ENCODE measurements at regions not wholly inside any gene's neighbourhood (a gene's known extent, or its start where the extent isn't known, plus 50 kb on each side); places are given as distances from the start of the nearest gene placed in this dataset.
"Not testable (repeated sequence)": the region's sequence is repeated elsewhere in the genome, so short reads cannot be mapped to it uniquely, and the experiment has no call there.

GRCh38 chr7:57638666-57639065, 188.7 kb downstream of the ZNF716 start:
- 42% methylated on average over 2 of the region's 2 CpGs for WGBS (ENCODE audit: insufficient coverage)
- DNase-seq (ENCODE audit: low read depth in 4 of 6, low spot score in 6 of 6) = no peak
- H3K4me3 ChIP-seq (ENCODE audit: low read depth, low read length) = no peak overlapping the region

GRCh38 chr7:57641521-57642067, 191.6 kb downstream of the ZNF716 start:
- no peak for DNase-seq (ENCODE audit: low read depth in 4 of 6, low spot score in 6 of 6)
- H3K4me1 ChIP-seq (ENCODE audit: control insufficient read depth, insufficient read depth, low read length) = no peaks in the 10 kb centered on the region
- no peak overlapping the region for H3K27ac ChIP-seq (ENCODE audit: low read depth, low read length)
- H3K4me3 ChIP-seq (ENCODE audit: low read depth, low read length) = no peak overlapping the region
- WGBS (ENCODE audit: insufficient coverage) = no CpG with 5 or more reads among the region's 5 CpGs
- peaks cover 5% of the 10 kb centered on the region for H3K9me3 ChIP-seq (ENCODE audit: control insufficient read depth, insufficient read depth, low read length)
- H3K27me3 ChIP-seq (ENCODE audit: control insufficient read depth, insufficient read depth, low read length) = no peaks in the 10 kb centered on the region
- no peaks in the 10 kb centered on the region for H3K36me3 ChIP-seq (ENCODE audit: control insufficient read depth, insufficient read depth, low read length)

More at GRCh38 chr7:57638666-57639065, 188.7 kb downstream of the ZNF716 start:
- Histone ChIP-seq H3K4me1 (ENCODE audit: control insufficient read depth, insufficient read depth, low read length) (no peaks in the 10 kb centered on the region), H3K9me3 (ENCODE audit: control insufficient read depth, insufficient read depth, low read length) (peaks cover 2% of the 10 kb centered on the region), H3K36me3 (ENCODE audit: control insufficient read depth, insufficient read depth, low read length) (no peaks in the 10 kb centered on the region), H3K27ac (ENCODE audit: low read depth, low read length) (no peak overlapping the region), H3K27me3 (ENCODE audit: control insufficient read depth, insufficient read depth, low read length) (no peaks in the 10 kb centered on the region)

- no peak for DNase-seq (ENCODE audit: low read depth in 4 of 6, low spot score in 6 of 6)
- 40% methylated on average over 1 of the region's 4 CpGs for WGBS (ENCODE audit: insufficient coverage)
- no peaks in the 10 kb centered on the region for H3K27me3 ChIP-seq (ENCODE audit: control insufficient read depth, insufficient read depth, low read length)
- H3K27ac ChIP-seq (ENCODE audit: low read depth, low read length) = no peak overlapping the region
- no peaks in the 10 kb centered on the region for H3K4me1 ChIP-seq (ENCODE audit: control insufficient read depth, insufficient read depth, low read length)
- no peak overlapping the region for H3K4me3 ChIP-seq (ENCODE audit: low read depth, low read length)
- H3K9me3 ChIP-seq (ENCODE audit: control insufficient read depth, insufficient read depth, low read length) = peaks cover 8% of the 10 kb centered on the region
- no peaks in the 10 kb centered on the region for H3K36me3 ChIP-seq (ENCODE audit: control insufficient read depth, insufficient read depth, low read length)
Measured at GRCh38 chr7:57642730-57643129, 192.8 kb downstream of the ZNF716 start.

- H3K36me3 ChIP-seq (ENCODE audit: control insufficient read depth, insufficient read depth, low read length) = no peaks in the 10 kb centered on the region
- no peak overlapping the region for H3K27ac ChIP-seq (ENCODE audit: low read depth, low read length)
- no peaks in the 10 kb centered on the region for H3K4me1 ChIP-seq (ENCODE audit: control insufficient read depth, insufficient read depth, low read length)
- DNase-seq (ENCODE audit: low read depth in 4 of 6, low spot score in 6 of 6) = no peak
- H3K27me3 ChIP-seq (ENCODE audit: control insufficient read depth, insufficient read depth, low read length) = no peaks in the 10 kb centered on the region
- peaks cover 11% of the 10 kb centered on the region for H3K9me3 ChIP-seq (ENCODE audit: control insufficient read depth, insufficient read depth, low read length)
- H3K4me3 ChIP-seq (ENCODE audit: low read depth, low read length) = no peak overlapping the region
- 84% methylated on average over 30 of the region's 32 CpGs for WGBS (ENCODE audit: insufficient coverage)
Measured at GRCh38 chr7:57646219-57646900, 196.4 kb downstream of the ZNF716 start.

- no peaks in the 10 kb centered on the region for H3K4me1 ChIP-seq (ENCODE audit: control insufficient read depth, insufficient read depth, low read length)
Measured at GRCh38 chr7:57646901-57647246, 196.9 kb downstream of the ZNF716 start.

GRCh38 chr7:57650401-57650800, 200.4 kb downstream of the ZNF716 start:
- peaks cover 14% of the 10 kb centered on the region for H3K9me3 ChIP-seq (ENCODE audit: control insufficient read depth, insufficient read depth, low read length)
- not testable (repeated sequence) for H3K4me3 ChIP-seq (ENCODE audit: low read depth, low read length); H3K27me3 ChIP-seq (ENCODE audit: control insufficient read depth, insufficient read depth, low read length); H3K36me3 ChIP-seq (ENCODE audit: control insufficient read depth, insufficient read depth, low read length); H3K4me1 ChIP-seq (ENCODE audit: control insufficient read depth, insufficient read depth, low read length); H3K27ac ChIP-seq (ENCODE audit: low read depth, low read length); DNase-seq (ENCODE audit: low read depth in 4 of 6, low spot score in 6 of 6)
- WGBS (ENCODE audit: insufficient coverage) = 88% methylated on average over 12 of the region's 17 CpGs

More at GRCh38 chr7:57646901-57647246, 196.9 kb downstream of the ZNF716 start:
- Histone ChIP-seq H3K27me3 (ENCODE audit: control insufficient read depth, insufficient read depth, low read length) (no peaks in the 10 kb centered on the region), H3K36me3 (ENCODE audit: control insufficient read depth, insufficient read depth, low read length) (no peaks in the 10 kb centered on the region), H3K4me3 (ENCODE audit: low read depth, low read length) (no peak overlapping the region), H3K9me3 (ENCODE audit: control insufficient read depth, insufficient read depth, low read length) (peaks cover 11% of the 10 kb centered on the region), H3K27ac (ENCODE audit: low read depth, low read length) (no peak overlapping the region)
- DNase-seq (ENCODE audit: low read depth in 4 of 6, low spot score in 6 of 6) = no peak
- 86% methylated on average over 24 of the region's 24 CpGs for WGBS (ENCODE audit: insufficient coverage)

- no peaks in the 10 kb centered on the region for H3K36me3 ChIP-seq (ENCODE audit: control insufficient read depth, insufficient read depth, low read length)
- peaks cover 12% of the 10 kb centered on the region for H3K9me3 ChIP-seq (ENCODE audit: control insufficient read depth, insufficient read depth, low read length)
- H3K4me3 ChIP-seq (ENCODE audit: low read depth, low read length) = no peak overlapping the region
- no peak overlapping the region for H3K27ac ChIP-seq (ENCODE audit: low read depth, low read length)
- no peaks in the 10 kb centered on the region for H3K4me1 ChIP-seq (ENCODE audit: control insufficient read depth, insufficient read depth, low read length)
- WGBS (ENCODE audit: insufficient coverage) = 75% methylated on average over 28 of the region's 28 CpGs
- no peak for DNase-seq (ENCODE audit: low read depth in 4 of 6, low spot score in 6 of 6)
- no peaks in the 10 kb centered on the region for H3K27me3 ChIP-seq (ENCODE audit: control insufficient read depth, insufficient read depth, low read length)
Measured at GRCh38 chr7:57651006-57651405, 201.0 kb downstream of the ZNF716 start.

GRCh38 chr7:57651611-57652010, 201.6 kb downstream of the ZNF716 start:
- peaks cover 11% of the 10 kb centered on the region for H3K9me3 ChIP-seq (ENCODE audit: control insufficient read depth, insufficient read depth, low read length)
- DNase-seq (ENCODE audit: low read depth in 4 of 6, low spot score in 6 of 6); H3K27me3 ChIP-seq (ENCODE audit: control insufficient read depth, insufficient read depth, low read length); H3K36me3 ChIP-seq (ENCODE audit: control insufficient read depth, insufficient read depth, low read length); H3K4me3 ChIP-seq (ENCODE audit: low read depth, low read length); H3K27ac ChIP-seq (ENCODE audit: low read depth, low read length); H3K4me1 ChIP-seq (ENCODE audit: control insufficient read depth, insufficient read depth, low read length): not testable (repeated sequence)
- 84% methylated on average over 19 of the region's 19 CpGs for WGBS (ENCODE audit: insufficient coverage)

GRCh38 chr7:57653262-57653830, 203.4 kb downstream of the ZNF716 start:
- DNase-seq (ENCODE audit: low read depth in 4 of 6, low spot score in 6 of 6) = no peak
- H3K36me3 ChIP-seq (ENCODE audit: control insufficient read depth, insufficient read depth, low read length) = no peaks in the 10 kb centered on the region
- no peak overlapping the region for H3K4me3 ChIP-seq (ENCODE audit: low read depth, low read length)
- 88% methylated on average over 36 of the region's 36 CpGs for WGBS (ENCODE audit: insufficient coverage)
- H3K9me3 ChIP-seq (ENCODE audit: control insufficient read depth, insufficient read depth, low read length) = peaks cover 8% of the 10 kb centered on the region
- no peaks in the 10 kb centered on the region for H3K27me3 ChIP-seq (ENCODE audit: control insufficient read depth, insufficient read depth, low read length)
- H3K27ac ChIP-seq (ENCODE audit: low read depth, low read length) = no peak overlapping the region
- H3K4me1 ChIP-seq (ENCODE audit: control insufficient read depth, insufficient read depth, low read length) = no peaks in the 10 kb centered on the region
